ENCODE measurements at regions not wholly inside any gene's neighbourhood (a gene's known extent, or its start where the extent isn't known, plus 50 kb on each side); places are given as distances from the start of the nearest gene placed in this dataset.
"Not testable (repeated sequence)": the region's sequence is repeated elsewhere in the genome, so short reads cannot be mapped to it uniquely, and the experiment has no call there.

DNA sequence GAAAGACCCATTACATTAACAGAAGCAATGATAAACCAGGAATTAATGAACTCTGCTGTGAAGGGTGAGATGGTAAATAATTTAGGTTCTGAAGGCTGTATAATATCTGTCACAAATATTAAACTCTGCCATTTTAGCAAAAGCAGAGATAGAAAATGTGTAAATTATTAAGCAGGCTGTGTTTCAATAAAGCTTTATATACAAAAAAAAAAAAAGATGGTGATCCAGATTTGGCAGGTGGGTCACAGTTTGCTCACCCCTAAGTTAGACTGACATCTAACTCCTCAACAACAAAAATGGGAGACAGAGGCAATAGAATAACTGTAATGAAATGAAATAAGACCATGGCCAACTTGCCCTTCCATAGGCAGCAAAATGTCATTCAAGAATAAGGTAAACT is 157.3 kb upstream of the FANCL start:
- no peaks in the 10 kb centered on the region for H3K4me1 Mint-ChIP-seq (ENCODE audit: unreplicated experiment)
- TF ChIP-seq, protein P1, sequence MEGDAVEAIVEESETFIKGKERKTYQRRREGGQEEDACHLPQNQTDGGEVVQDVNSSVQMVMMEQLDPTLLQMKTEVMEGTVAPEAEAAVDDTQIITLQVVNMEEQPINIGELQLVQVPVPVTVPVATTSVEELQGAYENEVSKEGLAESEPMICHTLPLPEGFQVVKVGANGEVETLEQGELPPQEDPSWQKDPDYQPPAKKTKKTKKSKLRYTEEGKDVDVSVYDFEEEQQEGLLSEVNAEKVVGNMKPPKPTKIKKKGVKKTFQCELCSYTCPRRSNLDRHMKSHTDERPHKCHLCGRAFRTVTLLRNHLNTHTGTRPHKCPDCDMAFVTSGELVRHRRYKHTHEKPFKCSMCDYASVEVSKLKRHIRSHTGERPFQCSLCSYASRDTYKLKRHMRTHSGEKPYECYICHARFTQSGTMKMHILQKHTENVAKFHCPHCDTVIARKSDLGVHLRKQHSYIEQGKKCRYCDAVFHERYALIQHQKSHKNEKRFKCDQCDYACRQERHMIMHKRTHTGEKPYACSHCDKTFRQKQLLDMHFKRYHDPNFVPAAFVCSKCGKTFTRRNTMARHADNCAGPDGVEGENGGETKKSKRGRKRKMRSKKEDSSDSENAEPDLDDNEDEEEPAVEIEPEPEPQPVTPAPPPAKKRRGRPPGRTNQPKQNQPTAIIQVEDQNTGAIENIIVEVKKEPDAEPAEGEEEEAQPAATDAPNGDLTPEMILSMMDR (IDR thresholded peaks at IDR 0.05; ENCODE audit: unreplicated experiment) = no peak
- no peak overlapping the region for H3K4me3 Mint-ChIP-seq (ENCODE audit: unreplicated experiment)
- no peaks in the 10 kb centered on the region for H3K9me3 Mint-ChIP-seq (ENCODE audit: unreplicated experiment)
- peaks cover 2% of the 10 kb centered on the region for H3K27me3 Mint-ChIP-seq (ENCODE audit: unreplicated experiment)
- DNase-seq (ENCODE audit: low spot score) = no peak
- no peak overlapping the region for H3K27ac Mint-ChIP-seq (ENCODE audit: unreplicated experiment)
- no peaks in the 10 kb centered on the region for H3K36me3 Mint-ChIP-seq (ENCODE audit: low read depth, unreplicated experiment)

DNA sequence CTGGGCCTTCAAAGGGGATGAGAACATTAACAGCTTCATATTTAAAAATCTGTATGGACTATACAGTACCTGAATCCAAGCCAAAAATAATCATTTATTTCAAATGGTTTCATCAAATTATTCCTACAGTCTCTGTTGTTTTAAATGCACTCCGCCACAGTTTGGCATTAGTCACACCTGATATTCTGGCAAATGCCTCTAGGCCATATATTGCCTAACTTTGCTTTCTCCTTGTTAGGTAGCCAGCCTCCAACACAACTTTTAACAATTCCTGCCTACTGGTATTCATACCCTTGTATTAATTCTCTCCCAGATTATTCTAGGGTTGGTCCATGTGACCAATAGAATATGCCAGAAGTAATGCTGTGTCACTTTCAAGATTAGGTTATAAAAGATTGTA is 146.6 kb upstream of the FANCL start:
- no peak for DNase-seq (ENCODE audit: low spot score)
- H3K27ac Mint-ChIP-seq (ENCODE audit: unreplicated experiment) = no peak overlapping the region
- no peaks in the 10 kb centered on the region for H3K4me1 Mint-ChIP-seq (ENCODE audit: unreplicated experiment)
- TF ChIP-seq, protein P1 (IDR thresholded peaks at IDR 0.05; ENCODE audit: unreplicated experiment) = no peak
- peaks cover 1% of the 10 kb centered on the region for H3K27me3 Mint-ChIP-seq (ENCODE audit: unreplicated experiment)
- no peaks in the 10 kb centered on the region for H3K9me3 Mint-ChIP-seq (ENCODE audit: unreplicated experiment)
- no peak overlapping the region for H3K4me3 Mint-ChIP-seq (ENCODE audit: unreplicated experiment)
- no peaks in the 10 kb centered on the region for H3K36me3 Mint-ChIP-seq (ENCODE audit: low read depth, unreplicated experiment)

DNA sequence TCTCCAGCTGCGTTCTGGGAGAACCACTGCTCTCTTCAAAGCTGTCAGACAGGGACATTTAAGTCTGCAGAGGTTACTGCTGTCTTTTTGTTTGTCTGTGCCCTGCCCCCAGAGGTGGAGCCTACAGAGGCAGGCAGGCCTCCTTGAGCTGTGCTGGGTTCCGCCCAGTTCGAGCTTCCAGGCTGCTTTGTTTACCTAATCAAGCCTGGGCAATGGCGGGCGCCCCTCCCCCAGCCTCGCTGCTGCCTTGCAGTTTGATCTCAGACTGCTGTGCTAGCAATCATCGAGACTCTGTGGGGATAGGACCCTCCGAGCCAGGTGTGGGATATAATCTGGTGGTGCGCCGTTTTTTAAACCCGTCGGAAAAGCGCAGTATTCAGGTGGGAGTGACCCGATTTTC is 145.8 kb upstream of the FANCL start:
- not testable (repeated sequence) for H3K9me3 Mint-ChIP-seq (ENCODE audit: unreplicated experiment); H3K4me1 Mint-ChIP-seq (ENCODE audit: unreplicated experiment); DNase-seq (ENCODE audit: low spot score); H3K27ac Mint-ChIP-seq (ENCODE audit: unreplicated experiment); H3K4me3 Mint-ChIP-seq (ENCODE audit: unreplicated experiment); H3K36me3 Mint-ChIP-seq (ENCODE audit: low read depth, unreplicated experiment); H3K27me3 Mint-ChIP-seq (ENCODE audit: unreplicated experiment)

DNA sequence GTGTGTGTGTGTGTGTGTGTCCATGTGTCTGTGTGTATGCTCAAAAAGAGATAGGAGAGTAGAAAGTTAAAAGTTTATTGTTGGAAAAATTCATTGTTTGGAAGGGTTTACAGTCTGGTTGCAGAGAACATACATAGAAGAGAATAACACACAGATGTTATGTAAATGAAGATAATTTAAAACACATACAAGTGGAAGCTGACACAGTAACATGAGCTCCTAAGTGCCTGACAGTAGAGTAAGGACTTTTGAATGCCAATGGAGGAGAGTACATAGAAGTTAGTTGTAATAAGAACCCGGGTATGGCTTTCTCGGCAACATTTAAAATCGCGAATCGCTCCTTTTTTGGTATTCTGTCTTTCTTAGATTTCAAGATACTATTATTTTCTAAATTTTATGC is 137.0 kb upstream of the FANCL start:
- H3K27me3 Mint-ChIP-seq (ENCODE audit: unreplicated experiment) = no peaks in the 10 kb centered on the region
- no peaks in the 10 kb centered on the region for H3K36me3 Mint-ChIP-seq (ENCODE audit: low read depth, unreplicated experiment)
- DNase-seq (ENCODE audit: low spot score) = no peak
- no peak overlapping the region for H3K27ac Mint-ChIP-seq (ENCODE audit: unreplicated experiment)
- TF ChIP-seq, protein P1 (IDR thresholded peaks at IDR 0.05; ENCODE audit: unreplicated experiment) = no peak
- no peaks in the 10 kb centered on the region for H3K9me3 Mint-ChIP-seq (ENCODE audit: unreplicated experiment)
- H3K4me3 Mint-ChIP-seq (ENCODE audit: unreplicated experiment) = no peak overlapping the region
- no peaks in the 10 kb centered on the region for H3K4me1 Mint-ChIP-seq (ENCODE audit: unreplicated experiment)

DNA sequence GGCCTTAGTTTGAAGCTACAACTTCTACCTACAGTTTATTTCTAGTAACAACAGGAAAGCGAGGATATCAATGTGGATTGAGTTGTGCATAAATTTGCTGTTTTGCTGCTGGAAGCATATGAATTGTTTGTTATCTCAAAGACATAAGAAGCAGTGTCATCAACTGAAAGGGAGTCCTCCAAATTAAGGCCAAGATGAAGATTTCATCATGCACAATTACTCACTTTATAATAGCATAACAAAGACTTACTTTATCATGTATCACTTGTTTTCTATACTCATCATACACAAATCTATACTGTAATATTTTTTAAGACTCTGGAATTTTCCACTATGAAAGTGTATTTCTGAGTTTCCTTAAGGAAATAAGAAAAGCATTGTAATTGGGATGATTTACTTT is 136.1 kb upstream of the FANCL start:
- TF ChIP-seq, protein P1 (IDR thresholded peaks at IDR 0.05; ENCODE audit: unreplicated experiment) = no peak
- DNase-seq (ENCODE audit: low spot score) = no peak
- no peaks in the 10 kb centered on the region for H3K9me3 Mint-ChIP-seq (ENCODE audit: unreplicated experiment)

DNA sequence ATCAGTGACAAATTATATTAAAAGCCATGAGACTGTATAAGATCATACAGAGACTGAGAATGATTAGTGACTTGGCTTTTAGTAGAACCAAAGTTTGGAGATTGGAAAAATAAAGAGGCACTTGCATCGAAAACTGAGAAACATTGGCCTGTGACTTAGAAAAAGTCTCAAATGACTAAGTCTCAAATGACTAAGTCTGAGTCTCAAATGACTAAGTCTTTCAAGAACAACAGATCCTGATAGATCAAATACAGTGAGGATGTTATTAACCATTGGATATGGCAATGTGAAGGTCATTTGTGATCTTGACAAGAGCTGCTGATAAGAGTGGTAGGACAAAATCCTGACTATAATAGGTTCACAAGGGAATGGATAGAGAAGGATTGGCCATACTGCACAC is 135.5 kb upstream of the FANCL start:
- no peak for DNase-seq (ENCODE audit: low spot score)
- no peaks in the 10 kb centered on the region for H3K27me3 Mint-ChIP-seq (ENCODE audit: unreplicated experiment)
- no peak overlapping the region for H3K4me3 Mint-ChIP-seq (ENCODE audit: unreplicated experiment)
- H3K27ac Mint-ChIP-seq (ENCODE audit: unreplicated experiment) = no peak overlapping the region
- H3K9me3 Mint-ChIP-seq (ENCODE audit: unreplicated experiment) = no peaks in the 10 kb centered on the region
- TF ChIP-seq, protein P1 (IDR thresholded peaks at IDR 0.05; ENCODE audit: unreplicated experiment) = no peak
- no peaks in the 10 kb centered on the region for H3K4me1 Mint-ChIP-seq (ENCODE audit: unreplicated experiment)
- H3K36me3 Mint-ChIP-seq (ENCODE audit: low read depth, unreplicated experiment) = no peaks in the 10 kb centered on the region

More for the DNA sequence above, 136.1 kb upstream of the FANCL start:
- H3K27ac Mint-ChIP-seq (ENCODE audit: unreplicated experiment) = no peak overlapping the region
- H3K4me1 Mint-ChIP-seq (ENCODE audit: unreplicated experiment) = no peaks in the 10 kb centered on the region
- H3K36me3 Mint-ChIP-seq (ENCODE audit: low read depth, unreplicated experiment) = no peaks in the 10 kb centered on the region
- no peak overlapping the region for H3K4me3 Mint-ChIP-seq (ENCODE audit: unreplicated experiment)
- no peaks in the 10 kb centered on the region for H3K27me3 Mint-ChIP-seq (ENCODE audit: unreplicated experiment)
